ENCODE measurements at regions not wholly inside any gene's neighbourhood (a gene's known extent, or its start where the extent isn't known, plus 50 kb on each side); places are given as distances from the start of the nearest gene placed in this dataset.

GRCh38 chr5:18745042-18745987 lies 1111.1 kb downstream of the TAF11L14 start:
- Histone ChIP-seq H3K27ac (ENCODE audit: low read depth, low read length) (peak overlapping the region; percentile 32), H3K36me3 (ENCODE audit: insufficient read depth, low read length) (no peaks in the 10 kb centered on the region), H3K27me3 (ENCODE audit: control insufficient read depth in 1 of 2, insufficient read depth in 2 of 2, low read length in 2 of 2) (no peaks in the 10 kb centered on the region), H3K4me3 (ENCODE audit: low read depth in 1 of 2, low read length in 2 of 2) (peak overlapping the region; percentile 26 to 82), H3K9ac (ENCODE audit: low read length) (peak overlapping the region; percentile 28), H3K4me1 (ENCODE audit: insufficient read depth, low read length) (no peaks in the 10 kb centered on the region), H3K9me3 (ENCODE audit: low read length) (no peaks in the 10 kb centered on the region)

- peak overlapping the region; percentile 28 for H3K9ac ChIP-seq (ENCODE audit: low read length)
- no peaks in the 10 kb centered on the region for H3K36me3 ChIP-seq (ENCODE audit: insufficient read depth, low read length)
- H3K4me1 ChIP-seq (ENCODE audit: insufficient read depth, low read length): no peaks in the 10 kb centered on the region
- no peaks in the 10 kb centered on the region for H3K27me3 ChIP-seq (ENCODE audit: control insufficient read depth in 1 of 2, insufficient read depth in 2 of 2, low read length in 2 of 2)
- no peaks in the 10 kb centered on the region for H3K9me3 ChIP-seq (ENCODE audit: low read length)
- H3K27ac ChIP-seq (ENCODE audit: low read depth, low read length): peak overlapping the region; percentile 32
- peak overlapping the region; percentile 26 to 82 for H3K4me3 ChIP-seq (ENCODE audit: low read depth in 1 of 2, low read length in 2 of 2)
These were observed 1111.8 kb downstream of the TAF11L14 start for GRCh38 chr5:18745988-18746615.

- Histone ChIP-seq H3K36me3 (ENCODE audit: insufficient read depth, low read length) (no peaks in the 10 kb centered on the region), H3K9me3 (ENCODE audit: low read length) (no peaks in the 10 kb centered on the region), H3K27me3 (ENCODE audit: control insufficient read depth in 1 of 2, insufficient read depth in 2 of 2, low read length in 2 of 2) (no peaks in the 10 kb centered on the region), H3K27ac (ENCODE audit: low read depth, low read length) (no peak overlapping the region), H3K4me3 (ENCODE audit: low read depth in 1 of 2, low read length in 2 of 2) (no peak overlapping the region), H3K9ac (ENCODE audit: low read length) (no peak overlapping the region), H3K4me1 (ENCODE audit: insufficient read depth, low read length) (no peaks in the 10 kb centered on the region)
These were observed 1115.5 kb downstream of the TAF11L14 start for GRCh38 chr5:18749763-18750162.

GRCh38 chr5:18752317-18752716 lies 1118.1 kb downstream of the TAF11L14 start:
- H3K9ac ChIP-seq (ENCODE audit: low read length): no peak overlapping the region
- H3K4me1 ChIP-seq (ENCODE audit: insufficient read depth, low read length): no peaks in the 10 kb centered on the region

GRCh38 chr5:18754201-18754600 lies 1119.9 kb downstream of the TAF11L14 start:
- no peaks in the 10 kb centered on the region for H3K9me3 ChIP-seq (ENCODE audit: low read length)
- no peak overlapping the region for H3K4me3 ChIP-seq (ENCODE audit: low read depth in 1 of 2, low read length in 2 of 2)
- H3K27me3 ChIP-seq (ENCODE audit: control insufficient read depth in 1 of 2, insufficient read depth in 2 of 2, low read length in 2 of 2): no peaks in the 10 kb centered on the region
- H3K9ac ChIP-seq (ENCODE audit: low read length): no peak overlapping the region
- H3K27ac ChIP-seq (ENCODE audit: low read depth, low read length): no peak overlapping the region
- H3K4me1 ChIP-seq (ENCODE audit: insufficient read depth, low read length): no peaks in the 10 kb centered on the region
- H3K36me3 ChIP-seq (ENCODE audit: insufficient read depth, low read length): no peaks in the 10 kb centered on the region

More at GRCh38 chr5:18752317-18752716, 1118.1 kb downstream of the TAF11L14 start:
- Histone ChIP-seq H3K27ac (ENCODE audit: low read depth, low read length) (no peak overlapping the region), H3K9me3 (ENCODE audit: low read length) (no peaks in the 10 kb centered on the region), H3K4me3 (ENCODE audit: low read depth in 1 of 2, low read length in 2 of 2) (no peak overlapping the region), H3K36me3 (ENCODE audit: insufficient read depth, low read length) (no peaks in the 10 kb centered on the region), H3K27me3 (ENCODE audit: control insufficient read depth in 1 of 2, insufficient read depth in 2 of 2, low read length in 2 of 2) (no peaks in the 10 kb centered on the region)

- no peaks in the 10 kb centered on the region for H3K4me1 ChIP-seq (ENCODE audit: insufficient read depth, low read length)
- no peak overlapping the region for H3K27ac ChIP-seq (ENCODE audit: low read depth, low read length)
- no peaks in the 10 kb centered on the region for H3K36me3 ChIP-seq (ENCODE audit: insufficient read depth, low read length)
- no peaks in the 10 kb centered on the region for H3K27me3 ChIP-seq (ENCODE audit: control insufficient read depth in 1 of 2, insufficient read depth in 2 of 2, low read length in 2 of 2)
- H3K4me3 ChIP-seq (ENCODE audit: low read depth in 1 of 2, low read length in 2 of 2): no peak overlapping the region
- H3K9me3 ChIP-seq (ENCODE audit: low read length): no peaks in the 10 kb centered on the region
- no peak overlapping the region for H3K9ac ChIP-seq (ENCODE audit: low read length)
These were observed 1127.5 kb downstream of the TAF11L14 start for GRCh38 chr5:18761801-18762200.

GRCh38 chr5:18764161-18764560 lies 1129.9 kb downstream of the TAF11L14 start:
- Histone ChIP-seq H3K27ac (ENCODE audit: low read depth, low read length) (no peak overlapping the region), H3K9ac (ENCODE audit: low read length) (no peak overlapping the region), H3K4me1 (ENCODE audit: insufficient read depth, low read length) (no peaks in the 10 kb centered on the region), H3K27me3 (ENCODE audit: control insufficient read depth in 1 of 2, insufficient read depth in 2 of 2, low read length in 2 of 2) (no peaks in the 10 kb centered on the region), H3K4me3 (ENCODE audit: low read depth in 1 of 2, low read length in 2 of 2) (no peak overlapping the region), H3K36me3 (ENCODE audit: insufficient read depth, low read length) (no peaks in the 10 kb centered on the region), H3K9me3 (ENCODE audit: low read length) (no peaks in the 10 kb centered on the region)

GRCh38 chr5:18765304-18765703 lies 1131.0 kb downstream of the TAF11L14 start:
- Histone ChIP-seq H3K9me3 (ENCODE audit: low read length) (no peaks in the 10 kb centered on the region), H3K9ac (ENCODE audit: low read length) (no peak overlapping the region), H3K27ac (ENCODE audit: low read depth, low read length) (no peak overlapping the region), H3K4me1 (ENCODE audit: insufficient read depth, low read length) (no peaks in the 10 kb centered on the region), H3K27me3 (ENCODE audit: control insufficient read depth in 1 of 2, insufficient read depth in 2 of 2, low read length in 2 of 2) (no peaks in the 10 kb centered on the region), H3K4me3 (ENCODE audit: low read depth in 1 of 2, low read length in 2 of 2) (no peak overlapping the region), H3K36me3 (ENCODE audit: insufficient read depth, low read length) (no peaks in the 10 kb centered on the region)

- H3K36me3 ChIP-seq (ENCODE audit: insufficient read depth, low read length): no peaks in the 10 kb centered on the region
- no peak overlapping the region for H3K27ac ChIP-seq (ENCODE audit: low read depth, low read length)
- H3K9ac ChIP-seq (ENCODE audit: low read length): no peak overlapping the region
- H3K9me3 ChIP-seq (ENCODE audit: low read length): no peaks in the 10 kb centered on the region
- H3K27me3 ChIP-seq (ENCODE audit: control insufficient read depth in 1 of 2, insufficient read depth in 2 of 2, low read length in 2 of 2): no peaks in the 10 kb centered on the region
- H3K4me3 ChIP-seq (ENCODE audit: low read depth in 1 of 2, low read length in 2 of 2): no peak overlapping the region
- H3K4me1 ChIP-seq (ENCODE audit: insufficient read depth, low read length): no peaks in the 10 kb centered on the region
These were observed 1136.9 kb downstream of the TAF11L14 start for GRCh38 chr5:18771097-18771610.

- Histone ChIP-seq H3K9me3 (ENCODE audit: low read length) (no peaks in the 10 kb centered on the region), H3K27me3 (ENCODE audit: control insufficient read depth in 1 of 2, insufficient read depth in 2 of 2, low read length in 2 of 2) (no peaks in the 10 kb centered on the region)
These were observed 1138.2 kb downstream of the TAF11L14 start for GRCh38 chr5:18772475-18772874.

GRCh38 chr5:18778225-18778624 lies 1144.0 kb downstream of the TAF11L14 start:
- H3K27me3 ChIP-seq (ENCODE audit: control insufficient read depth in 1 of 2, insufficient read depth in 2 of 2, low read length in 2 of 2): no peaks in the 10 kb centered on the region
- no peaks in the 10 kb centered on the region for H3K4me1 ChIP-seq (ENCODE audit: insufficient read depth, low read length)
- H3K9ac ChIP-seq (ENCODE audit: low read length): no peak overlapping the region
- H3K9me3 ChIP-seq (ENCODE audit: low read length): no peaks in the 10 kb centered on the region
- H3K27ac ChIP-seq (ENCODE audit: low read depth, low read length): no peak overlapping the region
- H3K4me3 ChIP-seq (ENCODE audit: low read depth in 1 of 2, low read length in 2 of 2): no peak overlapping the region
- H3K36me3 ChIP-seq (ENCODE audit: insufficient read depth, low read length): no peaks in the 10 kb centered on the region

More at GRCh38 chr5:18772475-18772874, 1138.2 kb downstream of the TAF11L14 start:
- no peaks in the 10 kb centered on the region for H3K4me1 ChIP-seq (ENCODE audit: insufficient read depth, low read length)
- H3K9ac ChIP-seq (ENCODE audit: low read length): no peak overlapping the region
- no peak overlapping the region for H3K4me3 ChIP-seq (ENCODE audit: low read depth in 1 of 2, low read length in 2 of 2)
- no peaks in the 10 kb centered on the region for H3K36me3 ChIP-seq (ENCODE audit: insufficient read depth, low read length)
- H3K27ac ChIP-seq (ENCODE audit: low read depth, low read length): no peak overlapping the region

Data from muscle layer of colon (tissue), 2 donors.